Fibroblast of peridontal ligament (primary cell): ENCODE measurements at regions not wholly inside any gene's neighbourhood (a gene's known extent, or its start where the extent isn't known, plus 50 kb on each side); places are given as distances from the start of the nearest gene placed in this dataset.

Experiments used
- DNase-seq: peaks from one replicate; pipeline ENCODE4 v3.0.0-alpha.2; 2010; ENCODE audit errors: extremely low read depth

GRCh38 chr2:172204309-172204708 is 101.6 kb upstream of the DLX2 start:
- DNase-seq, result no peak

GRCh38 chr2:172204762-172205161 is 102.1 kb upstream of the DLX2 start:
- DNase-seq, result no peak

- DNase-seq, result no peak
Observed at GRCh38 chr2:172205292-172205691, 102.6 kb upstream of the DLX2 start.

- no peak for DNase-seq
Observed at GRCh38 chr2:172207911-172208310, 105.2 kb upstream of the DLX2 start.

- DNase-seq, result no peak
Observed at GRCh38 chr2:172208791-172209325, 106.2 kb upstream of the DLX2 start.

- no peak for DNase-seq
Observed at GRCh38 chr2:172210599-172210998, 107.9 kb upstream of the DLX2 start.

GRCh38 chr2:172211512-172211911 is 108.8 kb upstream of the DLX2 start:
- peak; percentile 25 for DNase-seq

- DNase-seq, result no peak
Observed at GRCh38 chr2:172213116-172213860, 110.6 kb upstream of the DLX2 start.

GRCh38 chr2:172214252-172214651 is 111.6 kb upstream of the DLX2 start:
- DNase-seq, result no peak

GRCh38 chr2:172215172-172215935 is 112.7 kb upstream of the DLX2 start:
- no peak for DNase-seq

GRCh38 chr2:172215936-172216335 is 113.2 kb upstream of the DLX2 start:
- no peak for DNase-seq

GRCh38 chr2:172216477-172216876 is 113.8 kb upstream of the DLX2 start:
- DNase-seq, result no peak

- DNase-seq, result no peak
Observed at GRCh38 chr2:172219201-172219600, 116.5 kb upstream of the DLX2 start.

- DNase-seq, result no peak
Observed at GRCh38 chr2:172220121-172220520, 117.4 kb upstream of the DLX2 start.

GRCh38 chr2:172223601-172224054 is 120.9 kb upstream of the DLX2 start:
- DNase-seq, result no peak

GRCh38 chr2:172225786-172226185 is 123.1 kb upstream of the DLX2 start:
- DNase-seq, result no peak

- no peak for DNase-seq
Observed at GRCh38 chr2:172226244-172227061, 123.8 kb upstream of the DLX2 start.

GRCh38 chr2:172227719-172228118 is 125.0 kb upstream of the DLX2 start:
- DNase-seq, result no peak

GRCh38 chr2:172228177-172228808 is 125.6 kb upstream of the DLX2 start:
- no peak for DNase-seq

GRCh38 chr2:172229125-172229524 is 126.4 kb upstream of the DLX2 start:
- DNase-seq, result no peak

- no peak for DNase-seq
Observed at GRCh38 chr2:172230332-172230888, 127.7 kb upstream of the DLX2 start.
